ENCODE measurements at regions not wholly inside any gene's neighbourhood (a gene's known extent, or its start where the extent isn't known, plus 50 kb on each side); places are given as distances from the start of the nearest gene placed in this dataset.
A peak's percentile ranks its signal among the peaks of the same experiment; 100 is the strongest.

GRCh38 chr15:93168910-93169309 is 79.9 kb upstream of the RGMA start:
- TF ChIP-seq, protein P1, sequence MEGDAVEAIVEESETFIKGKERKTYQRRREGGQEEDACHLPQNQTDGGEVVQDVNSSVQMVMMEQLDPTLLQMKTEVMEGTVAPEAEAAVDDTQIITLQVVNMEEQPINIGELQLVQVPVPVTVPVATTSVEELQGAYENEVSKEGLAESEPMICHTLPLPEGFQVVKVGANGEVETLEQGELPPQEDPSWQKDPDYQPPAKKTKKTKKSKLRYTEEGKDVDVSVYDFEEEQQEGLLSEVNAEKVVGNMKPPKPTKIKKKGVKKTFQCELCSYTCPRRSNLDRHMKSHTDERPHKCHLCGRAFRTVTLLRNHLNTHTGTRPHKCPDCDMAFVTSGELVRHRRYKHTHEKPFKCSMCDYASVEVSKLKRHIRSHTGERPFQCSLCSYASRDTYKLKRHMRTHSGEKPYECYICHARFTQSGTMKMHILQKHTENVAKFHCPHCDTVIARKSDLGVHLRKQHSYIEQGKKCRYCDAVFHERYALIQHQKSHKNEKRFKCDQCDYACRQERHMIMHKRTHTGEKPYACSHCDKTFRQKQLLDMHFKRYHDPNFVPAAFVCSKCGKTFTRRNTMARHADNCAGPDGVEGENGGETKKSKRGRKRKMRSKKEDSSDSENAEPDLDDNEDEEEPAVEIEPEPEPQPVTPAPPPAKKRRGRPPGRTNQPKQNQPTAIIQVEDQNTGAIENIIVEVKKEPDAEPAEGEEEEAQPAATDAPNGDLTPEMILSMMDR (conservative IDR thresholded peaks at IDR 0.05; ENCODE audit: low read depth, low read length) = no peak
- peak; percentile 25 for DNase-seq (ENCODE audit: low read depth)
- H3K4me3 ChIP-seq (ENCODE audit: low read depth, low read length) = no peak overlapping the region

DNA sequence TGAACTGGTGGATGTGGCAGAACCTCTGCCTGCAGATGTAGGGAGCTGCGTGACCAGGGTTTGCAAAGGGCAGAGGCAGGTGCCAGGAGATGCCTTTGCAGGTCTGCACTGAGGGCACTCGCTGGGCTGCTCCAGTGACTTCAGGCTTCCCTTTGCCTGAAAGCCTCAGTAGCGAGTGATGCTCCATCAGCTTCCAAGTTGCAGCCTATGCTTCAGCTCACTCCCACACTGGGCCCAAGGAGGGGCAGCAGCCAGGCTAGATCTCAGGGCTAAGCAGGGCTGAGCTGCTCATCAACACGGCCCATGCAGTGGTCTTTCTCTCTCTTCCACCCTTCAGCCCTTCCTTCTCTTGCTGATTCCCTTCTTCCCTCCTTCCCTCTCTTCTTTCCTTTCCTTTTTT is 78.3 kb upstream of the RGMA start:
- DNase-seq (ENCODE audit: low read depth) = no peak
- H3K4me3 ChIP-seq (ENCODE audit: low read depth, low read length) = no peak overlapping the region
- TF ChIP-seq, protein P1 (conservative IDR thresholded peaks at IDR 0.05; ENCODE audit: low read depth, low read length) = no peak

- no peak for DNase-seq (ENCODE audit: low read depth)
- no peak overlapping the region for H3K4me3 ChIP-seq (ENCODE audit: low read depth, low read length)
- TF ChIP-seq, protein P1 (conservative IDR thresholded peaks at IDR 0.05; ENCODE audit: low read depth, low read length) = no peak
These were observed 77.7 kb upstream of the RGMA start for GRCh38 chr15:93166675-93167074.

GRCh38 chr15:93165734-93166470 is 76.9 kb upstream of the RGMA start:
- TF ChIP-seq, protein P1 (conservative IDR thresholded peaks at IDR 0.05; ENCODE audit: low read depth, low read length) = no peak
- H3K4me3 ChIP-seq (ENCODE audit: low read depth, low read length) = no peak overlapping the region
- DNase-seq (ENCODE audit: low read depth) = no peak

DNA sequence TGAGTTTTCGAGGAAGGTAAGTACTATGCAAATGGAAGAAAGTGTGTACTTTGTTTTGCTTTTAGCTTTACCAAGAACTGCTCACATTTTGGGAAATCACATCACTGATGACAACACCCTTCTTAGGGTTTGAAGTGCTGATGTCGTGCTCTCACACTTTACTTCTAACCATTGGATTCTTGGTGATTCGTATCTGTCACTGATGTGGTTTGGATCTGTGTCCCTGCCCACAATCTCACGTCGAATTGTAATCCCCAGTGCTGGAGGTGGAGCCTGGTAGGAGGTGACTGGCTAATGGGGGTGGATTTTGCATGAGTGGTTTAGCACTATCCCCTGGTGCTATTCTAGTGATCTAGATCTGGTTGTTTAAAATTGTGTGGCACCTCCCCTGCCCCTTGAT is 75.4 kb upstream of the RGMA start:
- H3K4me3 ChIP-seq (ENCODE audit: low read depth, low read length) = no peak overlapping the region
- no peak for DNase-seq (ENCODE audit: low read depth)
- TF ChIP-seq, protein P1 (conservative IDR thresholded peaks at IDR 0.05; ENCODE audit: low read depth, low read length) = no peak

DNA sequence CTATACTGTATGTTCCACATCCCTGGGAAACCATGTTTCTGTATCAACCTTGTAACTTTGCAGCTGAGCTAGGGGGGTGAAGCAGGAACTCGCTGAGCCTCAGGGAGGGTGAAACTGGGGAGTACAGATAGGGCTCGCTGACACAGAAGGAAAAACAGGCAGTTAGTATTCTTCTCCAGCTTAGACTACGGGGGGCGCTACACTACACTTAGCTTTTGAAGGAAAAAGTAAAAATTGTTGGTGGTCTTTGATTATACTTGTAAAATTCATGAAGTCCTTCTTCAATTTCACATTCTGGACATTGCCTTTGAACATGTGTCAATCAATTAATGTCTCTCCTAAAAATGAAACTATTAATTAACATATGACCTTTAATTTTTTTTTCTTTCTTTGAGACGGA is 73.5 kb upstream of the RGMA start:
- no peak overlapping the region for H3K4me3 ChIP-seq (ENCODE audit: low read depth, low read length)
- no peak for DNase-seq (ENCODE audit: low read depth)
- TF ChIP-seq, protein P1 (conservative IDR thresholded peaks at IDR 0.05; ENCODE audit: low read depth, low read length) = no peak

- TF ChIP-seq, protein P1 (conservative IDR thresholded peaks at IDR 0.05; ENCODE audit: low read depth, low read length) = no peak
- DNase-seq (ENCODE audit: low read depth) = no peak
- H3K4me3 ChIP-seq (ENCODE audit: low read depth, low read length) = no peak overlapping the region
These were observed 70.9 kb upstream of the RGMA start for GRCh38 chr15:93159930-93160329.

Measured in choroid plexus epithelial cell (primary cell).